RPMI8226 (cell line): ENCODE measurements at regions not wholly inside any gene's neighbourhood (a gene's known extent, or its start where the extent isn't known, plus 50 kb on each side); places are given as distances from the start of the nearest gene placed in this dataset.

Experiments
- DNase-seq: peaks from one replicate; pipeline ENCODE4 v3.0.0-alpha.2; 2015

- DNase-seq, result no peak
Measured at GRCh38 chr15:39471785-39472574, 108.9 kb upstream of the THBS1 start.

- DNase-seq, result no peak
Measured at GRCh38 chr15:39472621-39473297, 108.1 kb upstream of the THBS1 start.

DNA sequence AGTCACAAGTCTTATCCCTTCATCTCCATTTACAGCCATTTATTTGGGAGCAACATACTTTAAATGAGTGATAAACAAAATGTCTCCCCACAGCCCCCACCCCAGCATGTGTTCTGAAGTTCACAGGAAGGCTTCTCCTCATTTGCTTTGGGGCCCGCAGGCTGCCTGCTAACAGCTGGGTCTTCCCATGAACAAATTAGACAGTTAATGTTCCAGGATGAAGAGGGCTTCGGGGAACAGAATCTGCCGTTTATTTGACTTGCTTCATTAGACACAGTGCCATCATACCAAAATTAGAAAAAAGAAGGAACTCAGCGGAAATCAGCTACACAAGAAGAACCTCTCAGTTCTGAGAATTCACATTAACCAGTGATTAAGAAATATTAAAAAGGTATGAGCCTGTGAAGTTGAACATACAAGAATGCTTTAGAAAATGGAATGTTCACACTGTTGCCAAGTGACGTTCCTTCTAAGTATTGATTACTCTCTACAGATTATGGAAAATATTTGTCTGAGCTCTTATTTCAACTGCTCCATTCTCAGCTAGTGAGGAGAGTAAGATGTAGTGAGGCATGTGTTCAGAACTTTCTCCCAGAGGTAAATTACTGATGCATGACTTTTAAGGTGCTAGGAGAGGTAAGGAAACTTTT, 107.5 kb upstream of the THBS1 start:
- DNase-seq, result no peak

- DNase-seq, result no peak
Measured at GRCh38 chr15:39474657-39475056, 106.2 kb upstream of the THBS1 start.

GRCh38 chr15:39478996-39479395, 101.9 kb upstream of the THBS1 start:
- DNase-seq, result no peak

DNA sequence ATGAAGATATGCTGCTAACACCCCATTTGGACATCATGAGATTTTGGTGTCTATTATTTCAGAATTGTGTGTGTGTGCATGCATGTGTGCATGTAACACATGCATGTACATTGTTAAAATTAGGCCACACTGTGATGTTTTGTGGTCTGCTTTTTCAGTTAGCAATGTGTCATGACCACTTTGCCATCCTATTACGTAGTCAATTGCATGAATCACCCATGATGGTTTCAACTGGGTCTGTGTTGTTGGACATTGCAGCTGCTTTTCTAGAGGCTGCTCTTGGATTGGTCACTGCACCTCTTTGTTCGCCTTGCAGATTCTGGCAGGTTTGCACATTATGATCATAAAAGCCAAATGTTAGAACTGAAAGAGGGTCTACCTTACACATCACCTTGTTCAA, 101.0 kb upstream of the THBS1 start:
- DNase-seq, result no peak

DNA sequence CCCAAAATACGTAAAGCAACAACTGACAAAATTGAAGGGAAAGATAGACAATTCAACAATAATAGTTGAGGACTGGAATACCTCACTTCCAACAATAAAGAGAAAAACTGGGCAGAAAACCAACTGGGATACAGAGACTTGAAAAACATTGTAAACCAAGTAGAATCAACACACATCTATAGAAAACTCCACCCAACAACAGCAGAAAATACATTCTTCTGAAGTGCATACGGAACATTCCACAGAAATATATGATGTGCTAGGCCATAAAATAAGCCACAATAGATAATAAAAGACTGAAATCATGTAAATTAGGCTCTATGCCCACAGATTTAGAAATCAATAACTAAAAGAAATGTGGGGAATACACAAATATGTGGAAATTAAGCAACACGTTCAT, 98.4 kb upstream of the THBS1 start:
- DNase-seq, result no peak

- no peak for DNase-seq
Measured at GRCh38 chr15:39486621-39487457, 94.0 kb upstream of the THBS1 start.

- no peak for DNase-seq
Measured at GRCh38 chr15:39487458-39487735, 93.5 kb upstream of the THBS1 start.

DNA sequence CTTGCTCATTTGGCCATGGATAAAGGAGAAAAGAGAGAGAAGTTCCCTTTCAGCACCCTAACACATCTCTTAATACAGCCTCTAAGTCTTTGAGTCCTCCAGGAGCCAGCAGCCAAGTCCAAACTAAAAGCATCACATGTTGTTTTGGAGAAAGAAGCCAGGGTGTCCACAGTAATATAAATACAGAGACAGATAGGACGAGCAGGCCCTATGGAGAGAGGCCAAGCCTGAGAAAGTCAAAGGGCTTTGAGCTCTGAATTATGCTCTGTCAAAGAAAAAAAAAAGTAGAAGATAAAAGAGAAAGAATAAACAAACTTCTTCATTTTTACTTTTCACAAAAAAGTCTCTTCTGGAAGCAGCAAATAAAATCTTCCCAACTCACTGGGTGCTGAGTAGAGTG, 92.4 kb upstream of the THBS1 start:
- DNase-seq, result no peak

GRCh38 chr15:39488961-39489360, 91.9 kb upstream of the THBS1 start:
- DNase-seq, result no peak

GRCh38 chr15:39491115-39491885, 89.6 kb upstream of the THBS1 start:
- no peak for DNase-seq

- no peak for DNase-seq
Measured at GRCh38 chr15:39491886-39492490, 88.9 kb upstream of the THBS1 start.

DNA sequence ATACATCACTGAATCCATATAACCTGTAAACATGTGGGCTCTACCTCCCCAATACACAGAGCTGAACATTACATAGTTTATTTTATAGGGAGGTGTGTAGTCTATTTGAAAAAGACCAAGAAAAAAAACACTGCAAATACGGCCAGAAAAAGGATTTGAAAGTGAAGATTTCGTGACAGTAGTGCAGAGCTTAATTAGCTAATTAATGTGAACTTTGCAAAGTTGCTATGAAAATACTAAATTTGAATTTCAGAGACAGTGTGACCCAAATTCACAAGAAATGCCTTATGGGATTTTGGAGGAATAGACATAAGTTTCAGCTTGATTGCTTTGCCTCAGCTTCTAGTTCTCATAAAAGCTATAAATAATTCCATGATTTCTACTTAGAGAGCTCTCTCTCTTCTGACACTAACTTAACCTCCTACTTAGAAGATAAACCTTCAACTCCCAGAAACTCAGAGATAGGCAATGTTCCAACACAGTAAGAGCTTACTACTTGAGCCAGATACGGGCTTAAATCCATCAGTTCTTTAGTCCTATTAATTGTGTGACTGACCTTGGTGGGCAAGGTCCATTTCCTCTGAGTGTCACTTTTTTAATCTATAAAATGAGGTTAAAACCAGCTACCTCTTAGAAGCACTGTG, 87.3 kb upstream of the THBS1 start:
- DNase-seq, result no peak

DNA sequence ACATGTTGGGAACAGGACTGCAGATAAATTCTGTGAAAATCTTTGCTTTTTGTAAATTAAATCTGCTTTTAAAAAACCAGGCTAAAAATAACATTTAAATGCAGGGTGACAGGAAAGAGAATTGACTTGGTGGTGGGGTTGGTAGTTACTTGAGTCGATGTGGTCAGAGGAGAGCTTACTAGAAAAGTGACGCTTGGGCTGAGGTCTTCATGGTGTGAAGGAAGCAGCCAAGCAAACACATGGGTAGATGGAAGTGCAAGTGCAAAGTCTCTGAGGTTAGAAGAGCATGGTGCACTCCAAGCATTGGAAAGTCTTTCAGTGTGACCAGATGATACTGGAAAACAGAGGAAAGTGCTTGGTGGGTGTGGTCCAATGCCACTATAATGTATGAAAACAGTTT, 86.4 kb upstream of the THBS1 start:
- no peak for DNase-seq

DNA sequence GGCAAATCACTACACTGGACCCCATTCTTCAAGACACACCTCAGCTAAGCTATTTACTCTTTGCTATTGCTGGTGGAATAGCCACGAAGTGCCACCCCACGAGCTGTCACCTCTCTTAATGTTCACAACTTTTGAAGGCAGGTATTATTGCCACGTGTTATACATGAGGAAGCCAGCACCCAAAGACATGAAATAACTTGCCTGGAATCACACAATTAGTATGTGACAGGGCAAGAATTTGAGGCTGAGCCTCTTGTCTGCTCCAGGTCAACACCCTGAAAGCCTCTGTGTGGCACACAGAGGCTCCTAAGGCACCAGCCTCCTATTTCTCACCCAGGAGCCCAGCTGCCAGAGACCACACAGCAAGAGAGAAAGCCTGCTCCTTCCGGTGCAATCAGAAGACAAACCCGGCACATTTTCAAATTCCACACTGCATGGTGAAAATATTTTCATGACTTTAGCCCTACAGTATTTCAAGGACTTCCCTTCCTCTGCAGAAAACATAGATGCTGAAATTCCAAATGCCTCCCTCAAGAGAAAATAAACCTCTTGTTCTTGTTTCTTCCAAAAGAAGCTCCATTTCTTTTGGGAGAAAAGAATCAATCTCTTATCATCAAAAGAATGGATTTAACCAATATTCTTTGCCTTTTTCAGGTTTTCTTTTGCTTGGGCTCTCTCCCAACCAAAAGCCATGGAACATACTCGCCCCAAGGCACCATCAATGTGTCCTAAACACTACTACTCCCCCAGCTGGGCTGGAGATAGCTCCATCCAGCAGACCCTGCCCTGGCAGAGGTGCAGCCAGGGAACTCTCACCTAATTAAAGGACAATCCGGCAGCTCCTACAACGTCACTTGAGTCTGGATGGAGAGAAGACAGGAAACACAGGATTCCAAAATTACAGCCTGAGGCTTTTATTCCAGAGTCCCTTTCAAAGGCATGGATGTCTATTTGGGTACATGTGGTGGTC, 84.7 kb upstream of the THBS1 start:
- DNase-seq, result no peak

- no peak for DNase-seq
Measured at GRCh38 chr15:39497016-39497758, 83.7 kb upstream of the THBS1 start.

GRCh38 chr15:39497759-39498565, 82.9 kb upstream of the THBS1 start:
- DNase-seq, result no peak

DNA sequence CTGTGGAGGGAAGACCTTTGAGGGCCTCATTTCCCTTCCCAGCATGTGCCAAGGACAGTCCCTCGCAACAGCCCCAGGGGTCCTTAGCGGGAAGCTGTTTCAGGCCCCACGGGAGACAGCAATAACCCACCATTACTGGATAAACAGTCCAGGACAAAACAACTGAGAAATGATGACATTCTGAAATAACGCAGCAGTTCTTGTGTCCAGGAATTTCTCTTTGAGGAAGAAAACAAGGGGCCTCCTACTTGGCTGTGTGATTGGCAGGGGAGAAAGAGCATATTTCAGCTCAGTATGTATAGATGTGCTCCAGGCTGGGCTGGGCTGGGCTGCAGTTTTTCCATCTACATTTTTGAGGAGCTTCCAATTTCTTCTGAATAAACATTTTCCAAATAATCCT, 82.2 kb upstream of the THBS1 start:
- DNase-seq, result no peak
